ENCODE measurements at regions not wholly inside any gene's neighbourhood (a gene's known extent, or its start where the extent isn't known, plus 50 kb on each side); places are given as distances from the start of the nearest gene placed in this dataset.

DNA sequence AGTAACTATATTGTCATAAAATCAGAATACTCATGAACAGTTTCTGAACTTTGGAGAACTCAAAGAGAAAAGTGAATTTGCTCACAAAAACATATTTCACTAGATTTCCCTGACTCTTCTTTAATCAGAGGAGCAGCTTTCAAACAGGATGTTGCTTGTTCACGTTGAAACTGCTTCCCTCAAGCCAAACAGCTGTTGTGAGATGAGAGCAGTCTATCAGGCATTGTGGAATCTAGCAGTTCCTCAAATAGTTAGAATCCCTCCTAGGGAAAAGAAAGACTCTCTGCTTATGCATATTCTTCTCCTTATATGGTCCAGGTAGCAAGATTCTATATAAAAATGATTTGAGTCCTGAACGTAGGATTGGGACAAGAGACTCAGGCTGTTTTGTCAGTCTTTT is 1012.1 kb downstream of the FAM133A start (continued):
- TF ChIP-seq, protein P1, sequence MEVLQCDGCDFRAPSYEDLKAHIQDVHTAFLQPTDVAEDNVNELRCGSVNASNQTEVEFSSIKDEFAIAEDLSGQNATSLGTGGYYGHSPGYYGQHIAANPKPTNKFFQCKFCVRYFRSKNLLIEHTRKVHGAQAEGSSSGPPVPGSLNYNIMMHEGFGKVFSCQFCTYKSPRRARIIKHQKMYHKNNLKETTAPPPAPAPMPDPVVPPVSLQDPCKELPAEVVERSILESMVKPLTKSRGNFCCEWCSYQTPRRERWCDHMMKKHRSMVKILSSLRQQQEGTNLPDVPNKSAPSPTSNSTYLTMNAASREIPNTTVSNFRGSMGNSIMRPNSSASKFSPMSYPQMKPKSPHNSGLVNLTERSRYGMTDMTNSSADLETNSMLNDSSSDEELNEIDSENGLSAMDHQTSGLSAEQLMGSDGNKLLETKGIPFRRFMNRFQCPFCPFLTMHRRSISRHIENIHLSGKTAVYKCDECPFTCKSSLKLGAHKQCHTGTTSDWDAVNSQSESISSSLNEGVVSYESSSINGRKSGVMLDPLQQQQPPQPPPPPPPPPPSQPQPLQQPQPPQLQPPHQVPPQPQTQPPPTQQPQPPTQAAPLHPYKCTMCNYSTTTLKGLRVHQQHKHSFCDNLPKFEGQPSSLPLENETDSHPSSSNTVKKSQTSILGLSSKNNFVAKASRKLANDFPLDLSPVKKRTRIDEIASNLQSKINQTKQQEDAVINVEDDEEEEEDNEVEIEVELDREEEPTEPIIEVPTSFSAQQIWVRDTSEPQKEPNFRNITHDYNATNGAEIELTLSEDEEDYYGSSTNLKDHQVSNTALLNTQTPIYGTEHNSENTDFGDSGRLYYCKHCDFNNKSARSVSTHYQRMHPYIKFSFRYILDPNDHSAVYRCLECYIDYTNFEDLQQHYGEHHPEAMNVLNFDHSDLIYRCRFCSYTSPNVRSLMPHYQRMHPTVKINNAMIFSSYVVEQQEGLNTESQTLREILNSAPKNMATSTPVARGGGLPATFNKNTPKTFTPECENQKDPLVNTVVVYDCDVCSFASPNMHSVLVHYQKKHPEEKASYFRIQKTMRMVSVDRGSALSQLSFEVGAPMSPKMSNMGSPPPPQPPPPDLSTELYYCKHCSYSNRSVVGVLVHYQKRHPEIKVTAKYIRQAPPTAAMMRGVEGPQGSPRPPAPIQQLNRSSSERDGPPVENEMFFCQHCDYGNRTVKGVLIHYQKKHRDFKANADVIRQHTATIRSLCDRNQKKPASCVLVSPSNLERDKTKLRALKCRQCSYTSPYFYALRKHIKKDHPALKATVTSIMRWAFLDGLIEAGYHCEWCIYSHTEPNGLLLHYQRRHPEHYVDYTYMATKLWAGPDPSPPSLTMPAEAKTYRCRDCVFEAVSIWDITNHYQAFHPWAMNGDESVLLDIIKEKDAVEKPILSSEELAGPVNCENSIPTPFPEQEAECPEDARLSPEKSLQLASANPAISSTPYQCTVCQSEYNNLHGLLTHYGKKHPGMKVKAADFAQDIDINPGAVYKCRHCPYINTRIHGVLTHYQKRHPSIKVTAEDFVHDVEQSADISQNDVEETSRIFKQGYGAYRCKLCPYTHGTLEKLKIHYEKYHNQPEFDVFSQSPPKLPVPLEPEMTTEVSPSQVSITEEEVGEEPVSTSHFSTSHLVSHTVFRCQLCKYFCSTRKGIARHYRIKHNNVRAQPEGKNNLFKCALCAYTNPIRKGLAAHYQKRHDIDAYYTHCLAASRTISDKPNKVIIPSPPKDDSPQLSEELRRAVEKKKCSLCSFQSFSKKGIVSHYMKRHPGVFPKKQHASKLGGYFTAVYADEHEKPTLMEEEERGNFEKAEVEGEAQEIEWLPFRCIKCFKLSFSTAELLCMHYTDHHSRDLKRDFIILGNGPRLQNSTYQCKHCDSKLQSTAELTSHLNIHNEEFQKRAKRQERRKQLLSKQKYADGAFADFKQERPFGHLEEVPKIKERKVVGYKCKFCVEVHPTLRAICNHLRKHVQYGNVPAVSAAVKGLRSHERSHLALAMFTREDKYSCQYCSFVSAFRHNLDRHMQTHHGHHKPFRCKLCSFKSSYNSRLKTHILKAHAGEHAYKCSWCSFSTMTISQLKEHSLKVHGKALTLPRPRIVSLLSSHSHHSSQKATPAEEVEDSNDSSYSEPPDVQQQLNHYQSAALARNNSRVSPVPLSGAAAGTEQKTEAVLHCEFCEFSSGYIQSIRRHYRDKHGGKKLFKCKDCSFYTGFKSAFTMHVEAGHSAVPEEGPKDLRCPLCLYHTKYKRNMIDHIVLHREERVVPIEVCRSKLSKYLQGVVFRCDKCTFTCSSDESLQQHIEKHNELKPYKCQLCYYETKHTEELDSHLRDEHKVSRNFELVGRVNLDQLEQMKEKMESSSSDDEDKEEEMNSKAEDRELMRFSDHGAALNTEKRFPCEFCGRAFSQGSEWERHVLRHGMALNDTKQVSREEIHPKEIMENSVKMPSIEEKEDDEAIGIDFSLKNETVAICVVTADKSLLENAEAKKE (CRISPR knock-in tag; IDR thresholded peaks at IDR 0.05): no peak

GRCh38 chrX:94695910-94696309 is 1021.9 kb downstream of the FAM133A start:
- H3K4me2 ChIP-seq: no peak overlapping the region
- Mint-ChIP-seq H3K4me3 (no peak overlapping the region), H3K27me3 (ENCODE audit: insufficient read depth, low read depth, poor library complexity) (peaks cover 5% of the 10 kb centered on the region), H3K36me3 (ENCODE audit: low read depth) (peaks cover 77% of the 10 kb centered on the region), H3K27ac (peak overlapping the region; percentile 98), H3K4me1 (peaks cover 48% of the 10 kb centered on the region), H3K9me3 (peaks cover 18% of the 10 kb centered on the region)
- no peaks in the 10 kb centered on the region for H3K9me2 ChIP-seq (ENCODE audit: insufficient read depth)
- H3K27ac ChIP-seq (ENCODE audit: low read depth): peak overlapping the region; percentile 97
- peaks cover 39% of the 10 kb centered on the region for H3K36me3 ChIP-seq (ENCODE audit: insufficient read depth)
- ATAC-seq: peak; percentile 59
- no peaks in the 10 kb centered on the region for H4K20me1 ChIP-seq (replicated peaks; ENCODE audit: insufficient read depth)
- no peak for TF ChIP-seq ZNF331 (CRISPR knock-in tag; IDR thresholded peaks at IDR 0.05; ENCODE audit: low read depth)
- 0 out of 2 replicates have a peak, but pooled peaks have one; percentile 16 for TF ChIP-seq NANOG (IDR thresholded peaks at IDR 0.05; ENCODE audit: borderline replicate concordance)
- no peak overlapping the region for H3K4me3 ChIP-seq
- H2AFZ ChIP-seq: no peak overlapping the region
- peaks cover 22% of the 10 kb centered on the region for H3K79me2 ChIP-seq (replicated peaks; ENCODE audit: insufficient read depth)
- no peaks in the 10 kb centered on the region for H3K27me3 ChIP-seq (ENCODE audit: insufficient read depth)
- peak; percentile 27 for DNase-seq (ENCODE audit: low spot score)
- peaks cover 28% of the 10 kb centered on the region for H3K4me1 ChIP-seq (ENCODE audit: insufficient read depth)
- H3F3A ChIP-seq (replicated peaks; ENCODE audit: low read depth): no peaks in the 10 kb centered on the region

Data from GM23338 (cell line).